Right ventricle myocardium superior (tissue), 1 donor: ENCODE measurements at regions not wholly inside any gene's neighbourhood (a gene's known extent, or its start where the extent isn't known, plus 50 kb on each side); places are given as distances from the start of the nearest gene placed in this dataset.
A peak's percentile ranks its signal among the peaks of the same experiment; 100 is the strongest.

Experiments
- ATAC-seq: fragments of 200-7000 bp; cut with Tn5 transposase; one replicate; pipeline ENCODE4 v1.9.1; 2020; ENCODE audit warnings: mild to moderate bottlenecking; ENCODE audit not compliant: poor library complexity
- DNase-seq: peaks from one replicate; pipeline ENCODE4 v3.0.0-alpha.2; 2020
- intact Hi-C: fragments of 100-400 bp; cut with DNase I; formaldehyde crosslinking; loops from one replicate; pipeline ENCODE4 v1.11.2; 2022
- donor health status: DM: no; HTN: yes; CAD: no; lungs with severe emphysema.

DNA sequence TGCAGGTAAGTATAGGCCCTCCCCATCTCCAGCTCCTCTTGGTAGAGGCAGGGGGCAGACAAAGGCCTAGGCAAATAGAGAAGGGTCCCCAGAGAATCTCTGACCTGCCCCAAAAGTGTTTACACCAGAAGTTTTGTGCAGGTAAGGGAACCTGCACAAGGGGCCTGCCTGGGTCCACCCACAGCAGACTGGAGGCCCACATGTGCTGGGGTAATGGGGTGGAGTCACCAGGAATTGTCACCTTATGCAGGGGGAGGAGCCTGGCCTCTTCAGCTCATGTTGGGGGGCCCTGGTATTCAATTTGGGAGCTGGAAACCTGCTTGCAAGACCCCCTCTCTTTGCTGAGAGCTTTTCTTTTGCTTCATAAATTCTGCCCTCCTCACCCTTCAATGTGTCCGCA lies 302.7 kb downstream of the ZEB1 start:
- no peak for DNase-seq
- ATAC-seq = no peak
- intact Hi-C loops = no loop called here

DNA sequence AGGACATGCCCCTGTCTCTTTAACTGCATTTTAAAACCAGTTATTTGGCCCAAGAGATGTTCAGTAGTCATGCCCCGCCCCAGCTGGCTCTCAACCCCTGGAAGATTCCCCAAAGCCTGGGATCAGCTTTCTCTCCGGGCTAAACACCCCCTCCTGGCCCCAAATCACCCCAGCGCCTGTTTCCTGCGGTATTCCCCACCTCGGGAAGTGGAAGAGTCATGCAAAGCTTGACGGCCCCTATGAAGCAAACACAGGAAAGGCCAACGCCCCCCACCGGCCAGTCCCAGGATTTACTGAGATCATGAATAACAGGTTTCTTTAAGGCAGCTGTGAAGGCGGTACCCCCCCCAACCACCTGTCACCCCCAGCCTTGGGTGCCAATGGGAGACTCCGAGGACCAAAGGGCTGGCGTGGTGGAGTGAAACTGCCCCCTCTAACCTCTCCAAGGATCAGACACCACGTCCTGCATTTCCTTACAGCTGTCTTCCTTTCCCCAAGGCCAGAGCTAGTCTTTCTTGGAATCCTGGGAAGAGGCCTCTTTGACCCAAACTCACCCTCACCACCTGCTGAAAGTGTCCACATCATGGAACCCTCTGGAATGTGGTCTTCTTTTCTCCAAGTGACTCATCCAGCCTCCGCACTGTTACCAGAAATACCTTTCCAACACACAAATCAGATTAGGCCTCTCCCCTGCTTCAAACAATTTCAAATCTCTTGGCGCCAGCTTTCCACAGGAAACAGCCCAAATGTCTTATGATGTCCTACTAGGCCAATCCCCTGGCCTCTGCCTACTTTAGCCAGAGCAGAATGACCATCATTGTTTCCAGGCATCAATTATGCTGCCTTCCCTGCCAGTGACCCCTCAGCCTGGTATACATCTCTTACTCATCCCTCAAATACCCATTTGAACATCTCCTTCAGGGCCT lies 301.5 kb downstream of the ZEB1 start:
- DNase-seq (peak; percentile 87), ATAC-seq (peak; percentile 70)
- intact Hi-C loops = no loop called here

DNA sequence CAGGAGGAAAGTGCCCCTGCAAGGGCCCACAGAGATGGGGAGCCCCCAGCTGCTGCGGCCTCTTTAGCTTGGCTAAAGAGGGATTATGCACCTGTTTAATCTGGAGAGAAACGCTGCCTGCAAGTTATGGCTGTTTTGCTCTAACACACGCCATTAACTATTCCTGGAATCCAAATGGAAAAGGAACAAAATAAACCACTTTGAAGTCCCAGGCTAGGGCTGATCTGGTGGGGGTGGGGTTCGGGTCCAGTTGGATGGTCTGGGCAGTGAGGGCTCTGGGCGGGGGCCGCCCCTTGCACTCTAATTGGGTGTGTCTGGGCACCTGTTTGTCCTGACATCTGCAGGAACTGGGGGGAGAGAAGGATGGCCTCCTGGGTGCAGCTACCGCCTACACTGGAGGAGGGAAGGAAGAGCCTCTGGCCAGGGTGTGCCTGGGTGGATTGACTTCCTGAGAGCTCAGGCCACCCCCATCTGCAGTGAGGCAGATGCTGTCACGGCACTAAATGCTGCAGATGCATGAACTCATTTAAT lies 300.6 kb downstream of the ZEB1 start:
- DNase-seq (peak; percentile 59), ATAC-seq (peak; percentile 38)
- intact Hi-C loops = no loop called here

DNA sequence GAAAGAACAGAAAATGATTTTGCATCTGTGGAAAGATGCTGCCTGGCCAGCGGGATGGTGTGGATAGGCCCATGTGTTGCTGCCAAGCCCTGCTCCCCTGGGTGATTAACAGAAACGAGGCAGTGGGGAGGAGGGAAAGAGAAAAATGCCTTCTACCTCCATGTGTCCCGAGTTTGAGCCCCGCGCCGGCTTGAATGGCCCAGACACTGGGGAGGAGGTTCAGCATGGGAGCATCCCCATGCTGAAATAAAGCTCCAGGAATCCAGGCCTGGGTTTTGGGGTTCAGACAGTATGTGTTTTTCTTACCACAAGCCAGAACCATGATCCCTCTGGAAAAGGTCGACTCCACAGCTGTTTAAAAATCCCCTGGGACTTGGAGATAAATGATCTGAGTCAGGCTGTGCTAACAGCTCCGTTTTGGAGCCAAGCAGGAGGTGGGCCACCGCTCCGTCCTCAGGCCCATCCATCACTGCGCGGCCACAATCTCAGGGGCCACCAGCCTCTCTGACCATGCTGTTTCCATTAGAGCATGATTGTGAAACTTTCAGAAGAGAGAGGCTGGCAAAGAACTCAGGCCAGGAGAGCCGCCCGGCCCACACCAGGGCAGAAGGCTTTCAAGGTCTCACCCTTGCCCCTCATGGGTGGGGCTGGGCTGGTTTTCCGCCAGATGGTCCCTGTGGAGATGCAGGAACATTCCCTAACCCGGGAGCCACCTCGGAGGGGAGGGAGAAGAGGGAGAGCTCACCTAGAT lies 299.7 kb downstream of the ZEB1 start:
- ATAC-seq = peak; percentile 73
- intact Hi-C loops = no loop called here

DNA sequence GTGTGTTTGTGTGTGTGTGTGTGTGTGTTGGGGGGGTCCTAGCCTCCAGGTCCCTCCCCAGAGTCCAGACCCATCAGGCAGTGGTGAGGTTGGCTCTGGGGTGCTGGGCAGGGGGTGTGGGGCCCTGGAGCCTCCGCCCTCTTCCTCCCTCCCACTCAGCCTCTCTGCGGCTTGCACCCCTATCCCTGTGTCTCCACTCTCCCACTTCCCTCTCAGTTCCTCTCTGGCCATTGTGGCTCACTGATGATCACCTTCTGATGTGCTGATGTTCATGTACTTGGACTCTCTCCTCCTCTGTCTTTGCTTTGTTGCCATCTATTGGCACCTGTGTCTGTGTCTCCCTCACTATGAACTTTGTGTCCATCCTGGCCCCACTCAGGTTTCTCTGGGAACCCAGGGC lies 298.7 kb downstream of the ZEB1 start:
- DNase-seq (no peak), ATAC-seq (no peak)
- intact Hi-C loops = no loop called here

More for the DNA sequence above, 299.7 kb downstream of the ZEB1 start:
- DNase-seq = peak; percentile 80

DNA sequence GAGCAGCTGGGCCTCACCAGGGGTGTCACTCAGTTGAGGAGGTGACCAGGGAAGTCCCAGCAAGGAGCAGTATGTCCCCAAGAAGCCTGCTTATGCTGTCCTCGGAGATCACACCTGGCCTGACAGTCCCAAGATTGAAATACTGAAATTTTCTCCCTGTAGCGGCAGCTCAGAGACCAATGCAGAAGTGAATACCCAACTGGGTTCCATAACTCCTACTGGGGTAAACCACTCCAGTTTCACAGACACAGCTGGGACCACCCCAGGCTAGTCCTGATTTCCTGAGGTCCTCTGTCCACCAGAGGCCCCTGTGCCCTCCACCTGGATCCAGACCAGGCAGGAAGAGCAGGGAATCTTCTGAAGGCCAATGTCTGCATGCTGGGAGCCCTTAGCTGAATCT lies 298.1 kb downstream of the ZEB1 start:
- DNase-seq (no peak), ATAC-seq (no peak)
- intact Hi-C loops = no loop called here

DNA sequence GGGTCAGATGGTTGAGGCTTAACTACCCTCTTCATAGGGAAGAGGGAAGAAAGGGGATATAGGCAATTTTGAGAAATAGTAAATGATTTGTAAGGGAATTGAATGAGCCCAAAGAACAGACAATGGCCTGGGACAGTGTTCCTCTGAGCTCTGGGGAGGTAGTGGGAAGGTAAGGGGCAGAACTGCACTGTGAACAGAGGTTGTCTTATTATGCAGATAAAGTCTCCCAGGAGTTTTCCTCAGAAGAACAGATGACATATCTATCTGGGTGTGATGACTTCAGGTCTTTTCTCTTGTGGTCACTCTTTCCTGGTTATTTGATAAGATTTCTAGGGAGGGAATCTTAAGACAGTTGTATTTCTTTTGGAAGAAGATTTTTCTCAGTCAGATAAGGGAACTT lies 296.1 kb downstream of the ZEB1 start:
- ATAC-seq = no peak
- DNase-seq = no peak
- intact Hi-C loops = no loop called here

DNA sequence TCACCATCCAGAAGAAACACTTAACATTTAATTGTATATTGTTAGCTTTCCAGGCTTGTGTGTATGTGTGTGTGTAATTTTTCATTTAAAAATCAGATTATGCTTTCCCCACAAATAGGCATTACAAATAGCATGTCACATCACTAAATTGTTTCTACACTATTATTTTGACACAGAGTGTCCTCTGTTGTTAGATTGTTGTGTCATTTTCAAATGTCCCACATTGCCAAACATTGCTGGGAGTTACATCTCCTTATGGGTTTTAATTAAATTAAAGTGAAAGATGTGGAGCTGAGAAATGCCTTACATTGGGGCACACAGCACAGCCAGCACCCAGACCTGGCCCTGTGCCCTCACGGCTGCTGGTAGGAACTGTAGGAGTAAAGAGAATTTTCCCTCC lies 295.6 kb downstream of the ZEB1 start:
- intact Hi-C loops = no loop called here

DNA sequence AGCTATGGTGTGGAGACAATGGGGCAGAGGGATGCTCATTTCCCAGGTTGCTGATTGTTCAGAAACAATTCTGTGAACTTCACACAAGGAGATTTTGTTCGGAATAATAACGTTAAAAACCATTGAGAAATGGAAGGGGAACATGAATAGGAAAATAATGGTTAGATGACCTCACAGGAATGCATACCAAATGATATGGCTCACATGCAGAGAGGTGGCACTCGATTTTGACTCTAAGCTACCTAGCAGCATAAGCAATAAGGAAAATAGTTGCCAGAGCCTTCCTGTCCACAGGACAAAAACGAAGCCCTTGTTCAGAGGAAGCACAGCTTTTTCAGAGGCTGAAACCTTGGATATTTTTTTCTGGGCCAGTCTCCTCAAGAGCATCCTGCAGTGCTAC lies 293.1 kb downstream of the ZEB1 start:
- DNase-seq = no peak
- no peak for ATAC-seq
- intact Hi-C loops = no loop called here

More for the DNA sequence above, 295.6 kb downstream of the ZEB1 start:
- DNase-seq = no peak
- no peak for ATAC-seq

DNA sequence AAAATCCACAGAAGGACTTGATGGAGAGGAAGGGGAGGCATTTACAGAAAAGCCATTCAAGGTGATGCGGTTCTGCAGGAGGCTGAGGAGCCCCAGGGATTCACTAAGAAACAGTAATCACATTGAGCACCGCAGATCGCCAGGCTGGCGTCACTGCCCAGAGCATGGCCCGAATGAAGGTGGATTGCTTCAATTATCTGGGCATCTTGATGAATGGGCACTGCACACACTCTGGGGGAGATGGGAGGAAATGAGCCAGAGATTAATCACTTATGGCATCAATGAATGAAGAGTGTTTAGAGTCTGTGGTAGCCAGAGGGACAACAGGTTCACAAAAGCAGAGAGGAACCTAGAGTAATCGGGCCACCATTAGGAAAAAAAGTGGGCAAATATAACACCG lies 292.1 kb downstream of the ZEB1 start:
- DNase-seq (no peak), ATAC-seq (no peak)
- intact Hi-C loops = no loop called here

DNA sequence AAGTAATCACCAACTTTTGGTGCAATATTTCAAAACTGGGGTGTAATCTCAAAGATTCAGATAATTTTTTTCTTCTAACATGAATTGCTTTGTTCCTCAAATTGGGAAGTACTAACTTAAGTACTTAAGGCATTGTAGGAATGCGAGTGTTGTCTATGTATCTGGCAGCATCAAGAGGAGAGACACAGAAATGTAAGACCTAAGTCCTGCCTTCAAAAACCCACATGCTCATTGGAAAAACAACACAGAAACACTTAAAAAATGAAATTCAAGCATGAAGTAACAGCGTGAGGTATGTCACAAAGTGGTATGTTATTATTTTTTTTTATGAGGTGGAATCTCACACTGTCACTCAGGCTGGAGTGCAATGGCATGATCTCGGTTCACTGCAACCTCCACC lies 288.5 kb downstream of the ZEB1 start:
- intact Hi-C loops = loop anchor here (10.0 kb wide), 1 partner anchor 157 kb away; no protein-coding TSS in a partner anchor
- ATAC-seq (no peak), DNase-seq (no peak)

DNA sequence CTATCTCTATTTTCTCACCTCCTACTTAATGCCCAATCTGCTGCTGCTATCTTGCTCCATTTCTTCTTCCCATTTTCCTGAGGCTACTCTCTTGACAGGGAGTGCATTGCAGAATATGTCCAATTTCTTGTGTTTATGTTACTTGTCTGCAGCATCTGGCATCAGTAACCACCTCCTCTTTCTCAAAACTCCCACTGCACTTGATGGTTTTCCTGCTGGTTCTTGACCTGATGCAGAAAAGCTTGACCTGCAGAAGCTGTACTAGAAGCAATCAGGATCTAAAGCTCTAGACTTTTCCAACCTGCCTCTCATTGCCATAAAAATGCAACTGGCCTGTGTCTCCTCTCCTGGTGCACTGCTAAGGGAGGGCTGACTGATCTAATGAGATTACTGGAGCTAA lies 287.8 kb downstream of the ZEB1 start:
- ATAC-seq (no peak), DNase-seq (no peak)
- intact Hi-C loops = loop anchor here (10.0 kb wide), 1 partner anchor 158 kb away; no protein-coding TSS in a partner anchor

DNA sequence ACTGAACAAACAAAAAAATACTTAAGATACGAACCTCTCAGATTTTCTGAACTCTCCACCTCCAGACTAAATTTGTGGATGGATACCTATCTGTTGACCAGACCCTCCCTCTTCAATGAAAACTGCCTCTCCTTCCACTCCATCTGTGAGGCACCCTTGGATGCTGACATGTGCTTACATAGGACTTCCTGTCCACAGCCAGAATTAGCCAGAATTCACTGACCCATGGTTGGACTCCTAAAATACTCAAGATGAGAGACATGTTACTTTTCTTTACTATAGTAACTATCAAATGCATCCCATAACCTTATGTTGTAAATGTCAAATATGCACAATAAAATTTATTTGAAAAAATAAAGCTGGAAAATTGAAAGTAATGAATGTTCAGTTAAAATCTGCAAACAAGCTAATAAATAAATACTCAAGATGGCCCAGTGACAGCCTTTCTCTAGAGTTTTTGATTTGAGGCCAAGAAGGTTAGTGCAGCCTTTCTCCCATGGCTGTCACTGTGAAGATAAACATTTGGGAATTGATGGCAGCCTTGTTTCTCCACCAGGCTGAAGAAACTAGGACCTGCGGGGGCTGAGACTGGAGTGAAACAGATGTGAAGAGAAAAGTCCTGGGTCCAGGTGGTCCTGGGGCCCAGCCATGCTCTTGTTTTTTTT lies 287.0 kb downstream of the ZEB1 start:
- ATAC-seq = no peak
- no peak for DNase-seq
- intact Hi-C loops = loop anchor here (10.0 kb wide), 1 partner anchor 159 kb away; no protein-coding TSS in a partner anchor

DNA sequence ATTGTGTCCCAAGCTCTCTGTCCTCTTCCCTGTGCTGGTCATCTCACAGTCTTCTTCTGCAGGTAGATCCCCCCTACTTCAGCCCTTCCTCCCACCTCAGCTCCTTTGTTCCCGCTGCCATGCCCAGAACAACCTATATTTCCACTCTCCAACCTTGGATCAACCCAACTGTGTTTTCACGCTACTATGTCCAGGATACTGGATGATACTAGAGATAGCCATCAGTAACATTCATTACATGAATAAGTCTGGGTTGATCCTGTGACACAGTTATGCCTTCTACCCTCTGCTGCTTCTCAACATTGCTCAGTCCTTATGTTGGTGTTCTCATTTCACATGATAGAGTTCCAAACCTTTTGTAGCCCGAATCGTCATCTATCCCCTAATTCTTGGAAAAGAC lies 286.4 kb downstream of the ZEB1 start:
- intact Hi-C loops = loop anchor here (10.0 kb wide), 1 partner anchor 159 kb away; no protein-coding TSS in a partner anchor
- ATAC-seq (no peak), DNase-seq (no peak)

DNA sequence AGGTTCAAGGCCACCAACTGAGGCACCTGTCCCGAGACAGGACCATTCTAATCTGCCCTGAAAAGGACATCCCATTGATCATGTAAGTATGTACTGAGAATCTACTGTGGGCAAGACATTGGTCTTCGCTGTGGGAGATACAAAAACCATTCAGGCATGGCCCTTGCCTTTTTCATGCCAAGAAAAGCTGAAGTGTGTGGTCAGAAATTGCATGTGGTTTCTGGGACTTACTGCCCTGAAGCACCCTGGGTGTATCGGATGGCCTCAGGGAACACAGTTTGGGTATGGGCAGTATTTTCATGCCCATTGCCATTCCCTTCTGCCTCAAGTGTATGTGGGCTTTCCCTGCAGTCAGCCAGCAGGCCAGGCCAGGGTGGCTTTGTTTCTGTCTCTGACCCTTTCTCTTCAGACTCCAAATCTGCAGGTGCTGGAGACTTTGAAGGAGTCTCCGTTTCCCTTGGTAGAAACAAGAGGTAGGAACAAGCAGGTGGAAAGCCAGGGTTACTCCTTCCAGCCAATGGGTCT lies 285.7 kb downstream of the ZEB1 start:
- ATAC-seq (no peak), DNase-seq (no peak)
- intact Hi-C loops = loop anchor here (10.0 kb wide), 1 partner anchor 160 kb away; no protein-coding TSS in a partner anchor

DNA sequence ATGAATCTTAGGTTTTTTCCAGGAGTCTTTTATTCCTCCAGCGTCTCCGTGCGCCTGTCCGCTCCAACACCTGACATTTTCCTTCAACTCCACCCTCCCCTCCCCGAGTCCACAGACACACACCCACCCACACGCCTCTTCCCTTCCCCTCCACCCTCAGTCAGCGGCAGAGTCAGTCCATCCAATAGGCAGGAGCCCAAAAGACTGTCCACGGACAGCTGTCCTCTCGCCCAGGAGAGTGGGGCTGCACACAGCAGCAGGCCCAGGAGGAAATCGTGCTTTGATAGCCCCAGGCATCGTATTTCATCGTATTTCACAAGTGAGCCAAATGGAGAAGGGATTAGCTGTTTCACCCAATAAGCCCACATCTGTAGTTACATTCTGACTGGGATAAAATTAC lies 285.1 kb downstream of the ZEB1 start:
- peak; percentile 57 for DNase-seq
- intact Hi-C loops = loop anchor here (10.0 kb wide), 1 partner anchor 161 kb away; no protein-coding TSS in a partner anchor
- peak; percentile 8 for ATAC-seq

DNA sequence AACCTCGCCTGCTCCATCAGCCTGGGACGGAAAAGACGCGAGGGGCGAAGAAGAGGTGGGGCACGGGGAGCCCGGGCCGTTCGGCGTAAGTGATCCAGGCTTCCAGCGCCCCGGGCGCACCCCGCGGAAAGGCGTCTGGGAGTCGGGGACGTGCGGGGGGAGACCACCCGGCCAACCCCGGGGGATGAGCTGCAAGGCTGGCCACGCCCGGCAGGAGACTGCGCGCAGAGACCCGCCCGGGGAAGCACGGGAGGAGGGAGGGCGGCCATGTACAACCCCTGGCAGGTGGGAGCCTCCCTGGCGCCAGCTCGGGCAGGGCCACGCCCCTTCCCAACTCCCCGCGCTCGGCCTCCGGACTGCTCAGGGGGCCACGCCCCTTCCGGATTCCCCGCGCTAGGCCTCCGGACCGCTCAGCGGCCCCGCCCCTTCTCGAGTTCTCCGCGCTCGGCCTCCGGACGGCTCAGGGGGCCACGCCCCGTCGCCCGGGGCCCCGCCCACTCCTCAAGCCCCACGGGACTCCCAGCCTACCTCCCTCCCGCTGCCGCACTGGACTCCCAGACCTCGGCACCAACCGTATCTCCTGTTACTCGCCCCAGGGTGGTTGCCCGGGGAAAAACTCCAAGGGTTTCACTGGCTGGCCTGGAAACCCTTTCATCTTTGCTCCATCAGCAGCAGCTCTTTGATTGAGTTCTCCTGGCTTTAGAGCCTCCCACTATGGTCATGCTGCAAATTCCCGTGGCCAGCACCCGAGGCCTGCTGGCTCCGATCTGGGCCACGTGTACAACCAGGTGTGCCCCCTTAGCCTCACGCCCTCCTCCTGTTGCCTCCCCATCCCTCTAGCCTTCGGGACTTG lies 284.4 kb downstream of the ZEB1 start:
- intact Hi-C loops = loop anchor here (10.0 kb wide), 1 partner anchor 161 kb away; no protein-coding TSS in a partner anchor
- DNase-seq = peak; percentile 98

More for the DNA sequence above, 284.4 kb downstream of the ZEB1 start:
- ATAC-seq = peak; percentile 95
